ENCODE measurements at regions not wholly inside any gene's neighbourhood (a gene's known extent, or its start where the extent isn't known, plus 50 kb on each side); places are given as distances from the start of the nearest gene placed in this dataset.
"Not testable (repeated sequence)": the region's sequence is repeated elsewhere in the genome, so short reads cannot be mapped to it uniquely, and the experiment has no call there.

DNA sequence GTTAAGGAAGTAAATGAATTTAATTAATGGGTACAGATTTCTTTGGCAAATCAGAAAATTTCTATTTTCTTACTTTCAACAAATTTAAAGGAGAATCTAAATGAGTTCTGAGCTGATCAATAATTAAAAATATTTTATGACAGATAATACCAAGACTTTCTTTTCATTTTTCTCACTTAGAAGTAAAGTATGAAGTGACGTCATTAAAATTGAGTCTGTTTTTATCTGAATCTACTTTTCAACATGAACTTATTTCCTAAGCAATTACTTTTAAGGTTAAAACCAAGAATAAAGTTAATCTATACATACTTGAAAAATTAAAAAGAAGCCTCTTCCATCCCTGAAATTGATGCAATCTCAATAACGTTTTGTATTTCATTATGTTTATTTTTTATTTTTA is 552.8 kb upstream of the ST8SIA4 start:
- no peak overlapping the region for H3K27ac ChIP-seq (ENCODE audit: low read depth, low read length, poor library complexity, severe bottlenecking)

GRCh38 chr5:101455048-101455447 is 552.0 kb upstream of the ST8SIA4 start:
- H3K36me3 ChIP-seq (ENCODE audit: insufficient read depth, low read length), result no peaks in the 10 kb centered on the region
- no peaks in the 10 kb centered on the region for H3K9me3 ChIP-seq (ENCODE audit: low read length)
- no peaks in the 10 kb centered on the region for H3F3A ChIP-seq (ENCODE audit: insufficient read depth, low read length)
- H3K4me2 ChIP-seq (ENCODE audit: low read length), result no peak overlapping the region
- H3K79me2 ChIP-seq (ENCODE audit: insufficient read depth, low read length), result no peaks in the 10 kb centered on the region
- H2AFZ ChIP-seq (ENCODE audit: low read length), result no peak overlapping the region
- H3K4me3 ChIP-seq (ENCODE audit: low read depth, low read length, poor library complexity, severe bottlenecking), result no peak overlapping the region
- H3K9me2 ChIP-seq (ENCODE audit: low read depth, low read length), result no peaks in the 10 kb centered on the region
- H3K27ac ChIP-seq (ENCODE audit: low read depth, low read length, poor library complexity, severe bottlenecking), result no peak overlapping the region
- no peak for TF ChIP-seq EZH2 (IDR thresholded peaks at IDR 0.05; ENCODE audit: borderline replicate concordance, low read length)
- TF ChIP-seq, protein P1, sequence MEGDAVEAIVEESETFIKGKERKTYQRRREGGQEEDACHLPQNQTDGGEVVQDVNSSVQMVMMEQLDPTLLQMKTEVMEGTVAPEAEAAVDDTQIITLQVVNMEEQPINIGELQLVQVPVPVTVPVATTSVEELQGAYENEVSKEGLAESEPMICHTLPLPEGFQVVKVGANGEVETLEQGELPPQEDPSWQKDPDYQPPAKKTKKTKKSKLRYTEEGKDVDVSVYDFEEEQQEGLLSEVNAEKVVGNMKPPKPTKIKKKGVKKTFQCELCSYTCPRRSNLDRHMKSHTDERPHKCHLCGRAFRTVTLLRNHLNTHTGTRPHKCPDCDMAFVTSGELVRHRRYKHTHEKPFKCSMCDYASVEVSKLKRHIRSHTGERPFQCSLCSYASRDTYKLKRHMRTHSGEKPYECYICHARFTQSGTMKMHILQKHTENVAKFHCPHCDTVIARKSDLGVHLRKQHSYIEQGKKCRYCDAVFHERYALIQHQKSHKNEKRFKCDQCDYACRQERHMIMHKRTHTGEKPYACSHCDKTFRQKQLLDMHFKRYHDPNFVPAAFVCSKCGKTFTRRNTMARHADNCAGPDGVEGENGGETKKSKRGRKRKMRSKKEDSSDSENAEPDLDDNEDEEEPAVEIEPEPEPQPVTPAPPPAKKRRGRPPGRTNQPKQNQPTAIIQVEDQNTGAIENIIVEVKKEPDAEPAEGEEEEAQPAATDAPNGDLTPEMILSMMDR (IDR thresholded peaks at IDR 0.05; ENCODE audit: low read length), result no peak
- H3K9ac ChIP-seq (ENCODE audit: low read length), result no peak overlapping the region
- H4K20me1 ChIP-seq (ENCODE audit: insufficient read depth, low read length), result no peaks in the 10 kb centered on the region
- no peaks in the 10 kb centered on the region for H3K27me3 ChIP-seq (ENCODE audit: insufficient read depth, low read length)
- no peaks in the 10 kb centered on the region for H3K4me1 ChIP-seq (ENCODE audit: insufficient read depth, low read length, severe bottlenecking)

More for the DNA sequence above, 552.8 kb upstream of the ST8SIA4 start:
- TF ChIP-seq, protein P1 (IDR thresholded peaks at IDR 0.05; ENCODE audit: low read length), result no peak
- TF ChIP-seq EZH2 (IDR thresholded peaks at IDR 0.05; ENCODE audit: borderline replicate concordance, low read length), result no peak
- H4K20me1 ChIP-seq (ENCODE audit: insufficient read depth, low read length), result no peaks in the 10 kb centered on the region
- H3K9me3 ChIP-seq (ENCODE audit: low read length), result no peaks in the 10 kb centered on the region
- no peak overlapping the region for H3K4me2 ChIP-seq (ENCODE audit: low read length)
- H3K27me3 ChIP-seq (ENCODE audit: insufficient read depth, low read length), result no peaks in the 10 kb centered on the region
- H3K4me3 ChIP-seq (ENCODE audit: low read depth, low read length, poor library complexity, severe bottlenecking), result no peak overlapping the region
- no peak overlapping the region for H3K9ac ChIP-seq (ENCODE audit: low read length)
- H2AFZ ChIP-seq (ENCODE audit: low read length), result no peak overlapping the region
- H3K4me1 ChIP-seq (ENCODE audit: insufficient read depth, low read length, severe bottlenecking), result no peaks in the 10 kb centered on the region
- no peaks in the 10 kb centered on the region for H3F3A ChIP-seq (ENCODE audit: insufficient read depth, low read length)
- H3K36me3 ChIP-seq (ENCODE audit: insufficient read depth, low read length), result no peaks in the 10 kb centered on the region
- no peaks in the 10 kb centered on the region for H3K79me2 ChIP-seq (ENCODE audit: insufficient read depth, low read length)
- no peaks in the 10 kb centered on the region for H3K9me2 ChIP-seq (ENCODE audit: low read depth, low read length)

GRCh38 chr5:101442281-101442680 is 539.2 kb upstream of the ST8SIA4 start:
- not testable (repeated sequence) for H3F3A ChIP-seq (ENCODE audit: insufficient read depth, low read length); H3K4me2 ChIP-seq (ENCODE audit: low read length); H3K27me3 ChIP-seq (ENCODE audit: insufficient read depth, low read length); H3K79me2 ChIP-seq (ENCODE audit: insufficient read depth, low read length); H3K9me3 ChIP-seq (ENCODE audit: low read length); H3K9ac ChIP-seq (ENCODE audit: low read length); H4K20me1 ChIP-seq (ENCODE audit: insufficient read depth, low read length); H3K4me1 ChIP-seq (ENCODE audit: insufficient read depth, low read length, severe bottlenecking); H3K9me2 ChIP-seq (ENCODE audit: low read depth, low read length); H3K36me3 ChIP-seq (ENCODE audit: insufficient read depth, low read length); H3K27ac ChIP-seq (ENCODE audit: low read depth, low read length, poor library complexity, severe bottlenecking); H3K4me3 ChIP-seq (ENCODE audit: low read depth, low read length, poor library complexity, severe bottlenecking); H2AFZ ChIP-seq (ENCODE audit: low read length)

- TF ChIP-seq, protein P1 (IDR thresholded peaks at IDR 0.05; ENCODE audit: low read length), result no peak
- TF ChIP-seq EZH2 (IDR thresholded peaks at IDR 0.05; ENCODE audit: borderline replicate concordance, low read length), result no peak
- Histone ChIP-seq H3K9ac (ENCODE audit: low read length) (no peak overlapping the region), H4K20me1 (ENCODE audit: insufficient read depth, low read length) (no peaks in the 10 kb centered on the region), H3K9me2 (ENCODE audit: low read depth, low read length) (no peaks in the 10 kb centered on the region), H3K36me3 (ENCODE audit: insufficient read depth, low read length) (no peaks in the 10 kb centered on the region), H3K9me3 (ENCODE audit: low read length) (no peaks in the 10 kb centered on the region), H3K4me2 (ENCODE audit: low read length) (no peak overlapping the region), H3K4me1 (ENCODE audit: insufficient read depth, low read length, severe bottlenecking) (no peaks in the 10 kb centered on the region), H3K27me3 (ENCODE audit: insufficient read depth, low read length) (no peaks in the 10 kb centered on the region), H3K79me2 (ENCODE audit: insufficient read depth, low read length) (no peaks in the 10 kb centered on the region), H3K4me3 (ENCODE audit: low read depth, low read length, poor library complexity, severe bottlenecking) (no peak overlapping the region), H2AFZ (ENCODE audit: low read length) (no peak overlapping the region), H3F3A (ENCODE audit: insufficient read depth, low read length) (no peaks in the 10 kb centered on the region), H3K27ac (ENCODE audit: low read depth, low read length, poor library complexity, severe bottlenecking) (no peak overlapping the region)
Measured at GRCh38 chr5:101440173-101440572, 537.1 kb upstream of the ST8SIA4 start.
